ENCODE measurements at regions not wholly inside any gene's neighbourhood (a gene's known extent, or its start where the extent isn't known, plus 50 kb on each side); places are given as distances from the start of the nearest gene placed in this dataset.
A peak's percentile ranks its signal among the peaks of the same experiment; 100 is the strongest.
"Not testable (repeated sequence)": the region's sequence is repeated elsewhere in the genome, so short reads cannot be mapped to it uniquely, and the experiment has no call there.

DNA sequence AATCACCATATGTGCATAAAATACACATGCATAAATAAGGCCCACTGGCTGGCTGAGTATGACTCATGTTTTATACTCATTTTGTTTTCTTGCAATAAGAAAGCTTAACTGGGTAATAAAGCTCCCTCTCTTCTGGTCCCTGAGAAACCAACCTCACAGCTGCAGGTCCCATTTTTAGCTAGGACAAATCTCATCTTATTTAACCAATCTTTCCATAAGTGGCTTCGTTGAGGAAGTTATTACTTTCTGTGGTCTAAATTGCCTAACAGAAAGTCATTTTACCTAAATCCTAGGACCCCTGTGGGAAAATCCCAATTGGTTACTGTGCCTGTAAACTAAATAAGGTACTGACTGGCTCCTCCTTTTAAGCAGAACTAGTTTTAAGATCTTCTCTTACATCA is 232.8 kb upstream of the FBXO33 start:
- H3K27me3 ChIP-seq (ENCODE audit: control insufficient read depth, insufficient read depth, low read length) = no peaks in the 10 kb centered on the region
- WGBS (ENCODE audit: insufficient coverage) = 67% methylated on average over 1 of the region's 1 CpG
- no peaks in the 10 kb centered on the region for H3K27me3 Mint-ChIP-seq (ENCODE audit: low read depth in 2 of 2)
- peaks cover 2% of the 10 kb centered on the region for H3K9me3 ChIP-seq (ENCODE audit: control insufficient read depth, insufficient read depth, low read length)
- H3K9me3 Mint-ChIP-seq = peaks cover 8 to 10% of the 10 kb centered on the region in 2 donors
- no peak overlapping the region for H3K27ac ChIP-seq (ENCODE audit: low read length)
- DNase-seq (no peak), ATAC-seq (no peak)
- intact Hi-C loops (cut with micrococcal nuclease) = no loop called here
- no peak overlapping the region for H3K27ac Mint-ChIP-seq
- H3K4me1 ChIP-seq (ENCODE audit: control insufficient read depth, insufficient read depth, low read length) = no peaks in the 10 kb centered on the region
- H3K4me1 Mint-ChIP-seq = no peaks in the 10 kb centered on the region
- H3K36me3 Mint-ChIP-seq = no peaks in the 10 kb centered on the region
- no peak overlapping the region for H3K4me3 Mint-ChIP-seq
- no peaks in the 10 kb centered on the region for H3K36me3 ChIP-seq (ENCODE audit: control insufficient read depth, insufficient read depth, low read length)
- TF ChIP-seq, protein P1, sequence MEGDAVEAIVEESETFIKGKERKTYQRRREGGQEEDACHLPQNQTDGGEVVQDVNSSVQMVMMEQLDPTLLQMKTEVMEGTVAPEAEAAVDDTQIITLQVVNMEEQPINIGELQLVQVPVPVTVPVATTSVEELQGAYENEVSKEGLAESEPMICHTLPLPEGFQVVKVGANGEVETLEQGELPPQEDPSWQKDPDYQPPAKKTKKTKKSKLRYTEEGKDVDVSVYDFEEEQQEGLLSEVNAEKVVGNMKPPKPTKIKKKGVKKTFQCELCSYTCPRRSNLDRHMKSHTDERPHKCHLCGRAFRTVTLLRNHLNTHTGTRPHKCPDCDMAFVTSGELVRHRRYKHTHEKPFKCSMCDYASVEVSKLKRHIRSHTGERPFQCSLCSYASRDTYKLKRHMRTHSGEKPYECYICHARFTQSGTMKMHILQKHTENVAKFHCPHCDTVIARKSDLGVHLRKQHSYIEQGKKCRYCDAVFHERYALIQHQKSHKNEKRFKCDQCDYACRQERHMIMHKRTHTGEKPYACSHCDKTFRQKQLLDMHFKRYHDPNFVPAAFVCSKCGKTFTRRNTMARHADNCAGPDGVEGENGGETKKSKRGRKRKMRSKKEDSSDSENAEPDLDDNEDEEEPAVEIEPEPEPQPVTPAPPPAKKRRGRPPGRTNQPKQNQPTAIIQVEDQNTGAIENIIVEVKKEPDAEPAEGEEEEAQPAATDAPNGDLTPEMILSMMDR (IDR thresholded peaks at IDR 0.05) = no peak
- H3K4me3 ChIP-seq (ENCODE audit: low read length) = no peak overlapping the region

- no peak for DNase-seq
- Mint-ChIP-seq H3K4me1 (no peaks in the 10 kb centered on the region), H3K9me3 (peaks cover 8 to 10% of the 10 kb centered on the region in 2 donors), H3K36me3 (no peaks in the 10 kb centered on the region), H3K4me3 (no peak overlapping the region), H3K27me3 (ENCODE audit: low read depth in 2 of 2) (no peaks in the 10 kb centered on the region), H3K27ac (no peak overlapping the region)
- H3K4me1 ChIP-seq (ENCODE audit: control insufficient read depth, insufficient read depth, low read length) = no peaks in the 10 kb centered on the region
- no peaks in the 10 kb centered on the region for H3K36me3 ChIP-seq (ENCODE audit: control insufficient read depth, insufficient read depth, low read length)
- TF ChIP-seq, protein P1 (IDR thresholded peaks at IDR 0.05) = no peak
- H3K27ac ChIP-seq (ENCODE audit: low read length) = no peak overlapping the region
- no peak for ATAC-seq
- 88% methylated on average over 1 of the region's 1 CpG for WGBS (ENCODE audit: insufficient coverage)
- peaks cover 2% of the 10 kb centered on the region for H3K9me3 ChIP-seq (ENCODE audit: control insufficient read depth, insufficient read depth, low read length)
- no peak overlapping the region for H3K4me3 ChIP-seq (ENCODE audit: low read length)
- intact Hi-C loops (cut with micrococcal nuclease) = no loop called here
- no peaks in the 10 kb centered on the region for H3K27me3 ChIP-seq (ENCODE audit: control insufficient read depth, insufficient read depth, low read length)
These were observed 232.4 kb upstream of the FBXO33 start for GRCh38 chr14:39664646-39665045.

- intact Hi-C loops (cut with micrococcal nuclease) = no loop called here
- Histone ChIP-seq H3K36me3 (ENCODE audit: control insufficient read depth, insufficient read depth, low read length) (no peaks in the 10 kb centered on the region), H3K9me3 (ENCODE audit: control insufficient read depth, insufficient read depth, low read length) (peaks cover 10% of the 10 kb centered on the region), H3K4me1 (ENCODE audit: control insufficient read depth, insufficient read depth, low read length) (no peaks in the 10 kb centered on the region), H3K27me3 (ENCODE audit: control insufficient read depth, insufficient read depth, low read length) (no peaks in the 10 kb centered on the region), H3K4me3 (ENCODE audit: low read length) (no peak overlapping the region), H3K27ac (ENCODE audit: low read length) (no peak overlapping the region)
- TF ChIP-seq, protein P1 (IDR thresholded peaks at IDR 0.05) = no peak
- no peak overlapping the region for H3K27ac Mint-ChIP-seq
- ATAC-seq (no peak), DNase-seq (peak in 1 of 2 donors; percentile 28)
- peaks cover 28% of the 10 kb centered on the region for H3K36me3 Mint-ChIP-seq
- WGBS (ENCODE audit: insufficient coverage) = no CpG with 5 or more reads among the region's 1 CpG
- H3K4me1 Mint-ChIP-seq = no peaks in the 10 kb centered on the region
- peaks cover 17 to 18% of the 10 kb centered on the region in 2 donors for H3K9me3 Mint-ChIP-seq
- H3K27me3 Mint-ChIP-seq (ENCODE audit: low read depth in 2 of 2) = no peaks in the 10 kb centered on the region
- no peak overlapping the region for H3K4me3 Mint-ChIP-seq
These were observed 209.0 kb upstream of the FBXO33 start for GRCh38 chr14:39641224-39641623.

GRCh38 chr14:39639009-39639408 is 206.8 kb upstream of the FBXO33 start:
- WGBS (ENCODE audit: insufficient coverage) = 75% methylated on average over 12 of the region's 12 CpGs
- intact Hi-C loops (cut with micrococcal nuclease); H3K4me3 Mint-ChIP-seq: not testable (repeated sequence)

More at GRCh38 chr14:39639009-39639408, 206.8 kb upstream of the FBXO33 start:
- not testable (repeated sequence) for H3K4me1 Mint-ChIP-seq; DNase-seq; ATAC-seq; H3K27ac Mint-ChIP-seq; H3K4me1 ChIP-seq (ENCODE audit: control insufficient read depth, insufficient read depth, low read length); H3K36me3 ChIP-seq (ENCODE audit: control insufficient read depth, insufficient read depth, low read length); H3K4me3 ChIP-seq (ENCODE audit: low read length); H3K27me3 Mint-ChIP-seq (ENCODE audit: low read depth in 2 of 2); H3K27ac ChIP-seq (ENCODE audit: low read length); H3K9me3 ChIP-seq (ENCODE audit: control insufficient read depth, insufficient read depth, low read length); H3K27me3 ChIP-seq (ENCODE audit: control insufficient read depth, insufficient read depth, low read length)
- Mint-ChIP-seq H3K36me3 (peaks cover 21% of the 10 kb centered on the region), H3K9me3 (peaks cover 12 to 14% of the 10 kb centered on the region in 2 donors)
